Testis (tissue), 2 donors: ENCODE measurements at regions not wholly inside any gene's neighbourhood (a gene's known extent, or its start where the extent isn't known, plus 50 kb on each side); places are given as distances from the start of the nearest gene placed in this dataset.
"Not testable (repeated sequence)": the region's sequence is repeated elsewhere in the genome, so short reads cannot be mapped to it uniquely, and the experiment has no call there.

Experiments used
- DNase-seq: peaks from one replicate; pipeline ENCODE4 v3.0.0-alpha.2; 2019
- H3K27ac ChIP-seq, 2 donors: fragments of 200-600 bp; sonication (generic); one replicate each; pipeline ENCODE4 v1.5.1; 2019
- H3K27me3 ChIP-seq: fragments of 200-600 bp; sonication (generic); one replicate; pipeline ENCODE4 v1.5.1; 2019
- H3K36me3 ChIP-seq: fragments of 200-600 bp; sonication (generic); one replicate; pipeline ENCODE4 v1.5.1; 2017; ENCODE audit warnings: low read depth; ENCODE audit errors: missing control alignments
- H3K4me1 ChIP-seq: fragments of 200-600 bp; sonication (generic); one replicate; pipeline ENCODE4 v1.5.1; 2019
- H3K4me3 ChIP-seq, 2 donors: fragments of 200-600 bp; sonication (generic); one replicate each; pipeline ENCODE4 v1.5.1; 2017 to 2019
- H3K9me3 ChIP-seq: fragments of 200-600 bp; sonication (generic); one replicate; pipeline ENCODE4 v1.5.1; 2017
- CTCF ChIP-seq, 3 experiments: fragments of 450-650 bp in 2 of 3; fragments of 200-600 bp in 1 of 3; sonication (generic) in 1 of 3; IDR thresholded peaks; one replicate each; pipeline ENCODE4 v1.5.1; 2016 to 2019; ENCODE audit warnings: antibody characterized with exemption in 3 of 3, mild to moderate bottlenecking in 2 of 3, moderate library complexity in 1 of 3
- POLR2A ChIP-seq: fragments of 450-650 bp; IDR thresholded peaks from one replicate; pipeline ENCODE4 v1.6.1; 2017; ENCODE audit warnings: antibody characterized with exemption, mild to moderate bottlenecking, moderate library complexity
- WGBS, 2 donors: methylation state at CpG; one replicate each; pipeline ENCODE4 v1.1.5; 2018; 5-methylcytosine and 5-hydroxymethylcytosine counted together
- intact Hi-C: fragments of 100-400 bp; cut with DNase I; formaldehyde crosslinking; loops from one replicate; pipeline ENCODE4 v1.15.1; 2023; ENCODE audit warnings: low total_unique reads

- no peak for DNase-seq
- Histone ChIP-seq H3K27me3 (no peaks in the 10 kb centered on the region), H3K27ac (no peak overlapping the region), H3K4me1 (no peaks in the 10 kb centered on the region), H3K4me3 (no peak overlapping the region), H3K36me3 (no peaks in the 10 kb centered on the region), H3K9me3 (no peaks in the 10 kb centered on the region)
- intact Hi-C loops: no loop called here
- TF ChIP-seq POLR2A: no peak
- TF ChIP-seq CTCF (IDR thresholded peaks at IDR 0.05): no peak
- WGBS, 2 donors: 29 to 83% methylated on average over 1 of the region's 1 CpG
Measured at GRCh38 chr2:166750624-166751023, 137.7 kb upstream of the XIRP2 start.

- WGBS, 2 donors: 50 to 63% methylated on average over 1 of the region's 1 CpG
- H3K9me3 ChIP-seq, DNase-seq, H3K27ac ChIP-seq, H3K4me1 ChIP-seq, intact Hi-C loops, H3K27me3 ChIP-seq, H3K4me3 ChIP-seq, H3K36me3 ChIP-seq: not testable (repeated sequence)
Measured at GRCh38 chr2:166744117-166744516, 144.2 kb upstream of the XIRP2 start.

- H3K9me3 ChIP-seq, DNase-seq, H3K36me3 ChIP-seq, H3K4me3 ChIP-seq, H3K4me1 ChIP-seq, H3K27me3 ChIP-seq, H3K27ac ChIP-seq, intact Hi-C loops: not testable (repeated sequence)
- WGBS, 2 donors: 86 to 91% methylated on average over 10 of the region's 10 CpGs
Measured at GRCh38 chr2:166743482-166743881, 144.8 kb upstream of the XIRP2 start.

GRCh38 chr2:166727095-166727494 lies 161.2 kb upstream of the XIRP2 start:
- Histone ChIP-seq H3K27me3 (no peaks in the 10 kb centered on the region), H3K36me3 (no peaks in the 10 kb centered on the region), H3K4me3 (no peak overlapping the region), H3K4me1 (no peaks in the 10 kb centered on the region), H3K9me3 (no peaks in the 10 kb centered on the region), H3K27ac (no peak overlapping the region)
- TF ChIP-seq CTCF (IDR thresholded peaks at IDR 0.05) (no peak), POLR2A (no peak)
- intact Hi-C loops: no loop called here
- 87 to 98% methylated on average over 2 of the region's 2 CpGs for WGBS, 2 donors
- no peak for DNase-seq

GRCh38 chr2:166725927-166726924 lies 162.1 kb upstream of the XIRP2 start:
- WGBS, 2 donors: 78 to 84% methylated on average over 2 of the region's 2 CpGs

GRCh38 chr2:166716968-166717367 lies 171.3 kb upstream of the XIRP2 start:
- no peak for DNase-seq
- Histone ChIP-seq H3K9me3 (no peaks in the 10 kb centered on the region), H3K27me3 (no peaks in the 10 kb centered on the region), H3K36me3 (no peaks in the 10 kb centered on the region), H3K4me1 (no peaks in the 10 kb centered on the region), H3K4me3 (no peak overlapping the region), H3K27ac (no peak overlapping the region)
- intact Hi-C loops: no loop called here
- TF ChIP-seq CTCF (IDR thresholded peaks at IDR 0.05) (no peak), POLR2A (no peak)

More at GRCh38 chr2:166725927-166726924, 162.1 kb upstream of the XIRP2 start:
- H3K27ac ChIP-seq: no peak overlapping the region
- intact Hi-C loops: no loop called here
- TF ChIP-seq POLR2A: no peak
- H3K9me3 ChIP-seq: no peaks in the 10 kb centered on the region
- H3K27me3 ChIP-seq: no peaks in the 10 kb centered on the region
- H3K4me3 ChIP-seq: no peak overlapping the region
- H3K4me1 ChIP-seq: no peaks in the 10 kb centered on the region
- no peak for DNase-seq
- H3K36me3 ChIP-seq: no peaks in the 10 kb centered on the region
